HEK293 (cell line): ENCODE measurements at regions not wholly inside any gene's neighbourhood (a gene's known extent, or its start where the extent isn't known, plus 50 kb on each side); places are given as distances from the start of the nearest gene placed in this dataset.

Experiments used
- FEZF1 ChIP-seq: fragments of 450-650 bp; formaldehyde crosslinking; IDR thresholded peaks from 2 replicates; pipeline ENCODE4 v1.5.1; 2016; ENCODE audit warnings: missing biosample characterization, missing genetic modification characterization
- KLF9 ChIP-seq: fragments of 450-650 bp; formaldehyde crosslinking; IDR thresholded peaks from 2 replicates; pipeline ENCODE4 v1.5.1; 2016; ENCODE audit warnings: missing biosample characterization, missing genetic modification characterization, low read depth
- OSR2 ChIP-seq: fragments of 450-650 bp; formaldehyde crosslinking; IDR thresholded peaks from 2 replicates; pipeline ENCODE4 v1.5.1; 2016; ENCODE audit warnings: missing biosample characterization, missing genetic modification characterization
- PATZ1 ChIP-seq: fragments of 450-650 bp; formaldehyde crosslinking; IDR thresholded peaks from 2 replicates; pipeline ENCODE4 v1.5.1; 2016; ENCODE audit warnings: missing biosample characterization, missing genetic modification characterization
- PRDM1 ChIP-seq: fragments of 450-650 bp; formaldehyde crosslinking; IDR thresholded peaks from 2 replicates; pipeline ENCODE4; 2016; ENCODE audit warnings: missing biosample characterization, missing genetic modification characterization
- SCRT2 ChIP-seq: fragments of 450-650 bp; formaldehyde crosslinking; IDR thresholded peaks from 2 replicates; pipeline ENCODE4 v1.5.1; 2016; ENCODE audit warnings: missing biosample characterization, missing genetic modification characterization
- SP2 ChIP-seq: fragments of 450-650 bp; formaldehyde crosslinking; IDR thresholded peaks from 2 replicates; pipeline ENCODE4 v1.5.1; 2016; ENCODE audit warnings: missing biosample characterization, missing genetic modification characterization
- SP3 ChIP-seq: fragments of 450-650 bp; formaldehyde crosslinking; IDR thresholded peaks from 2 replicates; pipeline ENCODE4 v1.5.1; 2016; ENCODE audit warnings: missing biosample characterization, missing genetic modification characterization
- TCF7L2 ChIP-seq: IDR thresholded peaks from 2 replicates; pipeline ENCODE4 v1.6.1; 2011; ENCODE audit warnings: low read depth, mild to moderate bottlenecking, inconsistent platforms, low read length, moderate library complexity, borderline replicate concordance
- WT1 ChIP-seq: fragments of 450-650 bp; formaldehyde crosslinking; IDR thresholded peaks from 2 replicates; pipeline ENCODE4 v1.5.1; 2016; ENCODE audit warnings: missing biosample characterization, missing genetic modification characterization
- YY2 ChIP-seq: fragments of 450-650 bp; formaldehyde crosslinking; IDR thresholded peaks from 2 replicates; pipeline ENCODE4 v1.5.1; 2016; ENCODE audit warnings: missing biosample characterization, missing genetic modification characterization
- ZBTB17 ChIP-seq: fragments of 450-650 bp; formaldehyde crosslinking; IDR thresholded peaks from 2 replicates; pipeline ENCODE4 v1.5.1; 2016; ENCODE audit warnings: missing biosample characterization, missing genetic modification characterization
- ZBTB21 ChIP-seq: fragments of 450-650 bp; formaldehyde crosslinking; IDR thresholded peaks from 2 replicates; pipeline ENCODE4 v1.5.1; 2017; ENCODE audit warnings: missing biosample characterization, missing genetic modification characterization
- ZBTB26 ChIP-seq: fragments of 450-650 bp; formaldehyde crosslinking; optimal IDR thresholded peaks from 2 replicates; pipeline ENCODE3; 2016; ENCODE audit warnings: missing biosample characterization, mild to moderate bottlenecking, missing genetic modification characterization
- ZEB2 ChIP-seq: fragments of 450-650 bp; formaldehyde crosslinking; IDR thresholded peaks from 2 replicates; pipeline ENCODE4 v1.5.1; 2016; ENCODE audit warnings: missing biosample characterization, missing genetic modification characterization
- ZFP41 ChIP-seq: fragments of 450-650 bp; formaldehyde crosslinking; IDR thresholded peaks from 2 replicates; pipeline ENCODE4 v1.5.1; 2016; ENCODE audit warnings: missing biosample characterization, missing genetic modification characterization, borderline replicate concordance
- ZNF114 ChIP-seq: fragments of 450-650 bp; formaldehyde crosslinking; IDR thresholded peaks from 2 replicates; pipeline ENCODE4 v1.5.0; 2017; ENCODE audit warnings: missing biosample characterization, missing genetic modification characterization
- ZNF121 ChIP-seq: fragments of 450-650 bp; formaldehyde crosslinking; IDR thresholded peaks from 2 replicates; pipeline ENCODE4 v1.5.1; 2016; ENCODE audit warnings: missing biosample characterization, missing genetic modification characterization
- ZNF148 ChIP-seq: fragments of 450-650 bp; formaldehyde crosslinking; IDR thresholded peaks from 2 replicates; pipeline ENCODE4 v1.5.0; 2017; ENCODE audit warnings: missing biosample characterization, missing genetic modification characterization, borderline replicate concordance
- ZNF157 ChIP-seq: fragments of 450-650 bp; formaldehyde crosslinking; IDR thresholded peaks from 2 replicates; pipeline ENCODE4 v1.5.1; 2016; ENCODE audit warnings: missing biosample characterization, missing genetic modification characterization
- ZNF16 ChIP-seq: fragments of 450-650 bp; formaldehyde crosslinking; IDR thresholded peaks from 2 replicates; pipeline ENCODE4 v1.5.1; 2016; ENCODE audit warnings: low read depth, missing biosample characterization, missing genetic modification characterization
- ZNF362 ChIP-seq: fragments of 450-650 bp; formaldehyde crosslinking; IDR thresholded peaks from 2 replicates; pipeline ENCODE4 v1.5.1; 2016; ENCODE audit warnings: missing biosample characterization, missing genetic modification characterization
- ZNF366 ChIP-seq: fragments of 450-650 bp; formaldehyde crosslinking; conservative IDR thresholded peaks from 2 replicates; pipeline ENCODE4 v1.5.1; 2016; ENCODE audit warnings: missing biosample characterization, missing genetic modification characterization
- ZNF398 ChIP-seq: fragments of 450-650 bp; formaldehyde crosslinking; IDR thresholded peaks from 2 replicates; pipeline ENCODE4 v1.5.1; 2017; ENCODE audit warnings: missing biosample characterization, missing genetic modification characterization
- ZNF580 ChIP-seq: fragments of 450-650 bp; formaldehyde crosslinking; IDR thresholded peaks from 2 replicates; pipeline ENCODE4 v1.5.1; 2016; ENCODE audit warnings: missing biosample characterization, missing genetic modification characterization
- ZNF621 ChIP-seq: fragments of 450-650 bp; formaldehyde crosslinking; IDR thresholded peaks from 2 replicates; pipeline ENCODE4 v1.5.1; 2017; ENCODE audit warnings: missing biosample characterization, missing genetic modification characterization
- ZNF707 ChIP-seq: fragments of 450-650 bp; formaldehyde crosslinking; IDR thresholded peaks from 2 replicates; pipeline ENCODE4 v1.5.1; 2016; ENCODE audit warnings: missing biosample characterization, missing genetic modification characterization
- ZNF747 ChIP-seq: fragments of 450-650 bp; formaldehyde crosslinking; IDR thresholded peaks from 2 replicates; pipeline ENCODE4 v1.5.1; 2016; ENCODE audit warnings: missing biosample characterization, missing genetic modification characterization
- ZNF791 ChIP-seq: fragments of 450-650 bp; formaldehyde crosslinking; IDR thresholded peaks from 2 replicates; pipeline ENCODE4 v1.5.1; 2016; ENCODE audit warnings: missing biosample characterization, missing genetic modification characterization

- TF ChIP-seq PRDM1 (tag by site-specific recombination) (no peak), TCF7L2 (peak; percentile 95), ZNF747 (tag by site-specific recombination) (no peak), SCRT2 (no peak), OSR2 (tag by site-specific recombination) (peak; percentile 100), ZNF114 (tag by site-specific recombination) (no peak), PATZ1 (peak; percentile 56), ZNF398 (tag by site-specific recombination) (peak; percentile 71), KLF9 (tag by site-specific recombination) (no peak; the same call in 1 of the 2 replicates), ZNF707 (tag by site-specific recombination) (no peak), ZFP41 (tag by site-specific recombination) (no peak), WT1 (tag by site-specific recombination) (peak; percentile 93), FEZF1 (peak; percentile 99), ZNF362 (tag by site-specific recombination) (no peak), ZBTB26 (tag by site-specific recombination) (no peak), ZNF580 (peak; percentile 96), SP2 (no peak), ZEB2 (peak; percentile 85), ZNF121 (tag by site-specific recombination) (no peak), ZBTB17 (tag by site-specific recombination) (peak; percentile 64), ZNF621 (no peak), YY2 (tag by site-specific recombination) (no peak), ZNF148 (tag by site-specific recombination) (no peak), SP3 (tag by site-specific recombination) (no peak), ZNF791 (tag by site-specific recombination) (no peak), ZBTB21 (tag by site-specific recombination) (peak; percentile 57), ZNF16 (tag by site-specific recombination) (no peak), ZNF366 (peak; percentile 34), ZNF157 (no peak)
Observed at GRCh38 chr1:59078070-59078800, 218.7 kb upstream of the FGGY start (continued).
